A549 (cell line): ENCODE measurements at regions not wholly inside any gene's neighbourhood (a gene's known extent, or its start where the extent isn't known, plus 50 kb on each side); places are given as distances from the start of the nearest gene placed in this dataset.

Experiments used
- ATAC-seq, 2 experiments: fragments of 200-7000 bp in 1 of 2; fragments of >200 bp in 1 of 2; cut with Nextera tagmentation in 1 of 2; cut with Tn5 transposase in 1 of 2; 3 replicates each; pipeline versions ENCODE4 v1.8.0 to v1.9.1; 2018 to 2020; ENCODE audit warnings: mild to moderate bottlenecking in 1 of 2, moderate library complexity in 1 of 2
- CTCF ChIA-PET: fragments of 300-600 bp; sonication (Branson Sonifier 250); formaldehyde crosslinking; extraction: SDS; loops from one replicate; lab custom pipeline; 2021; ENCODE audit warnings: antibody characterized with exemption, inconsistent platforms; lab: Yijun Ruan, JAX
- POLR2A ChIA-PET: fragments of 350-600 bp; formaldehyde crosslinking; extraction: SDS; loops from one replicate; lab custom pipeline; 2021; ENCODE audit warnings: antibody characterized with exemption, inconsistent platforms; lab: Yijun Ruan, JAX
- DNase-seq, 2 experiments: peaks; one replicate each; pipeline versions ENCODE4 v3.0.0 to v3.0.0-alpha.2; 2011 to 2016; ENCODE audit warnings: low read depth in 1 of 2, low spot score in 1 of 2
- FAIRE-seq: peaks from 2 replicates; lab custom pipeline; 2011; peaks lifted over from hg19 to GRCh38; lab: Jason Lieb, UNC
- H3K27ac ChIP-seq, 2 experiments: fragments of >200 bp; sonication (Bioruptor Twin); formaldehyde crosslinking; 3 replicates each; pipeline ENCODE4 v1.5.1; 2016 to 2017
- H3K4me1 ChIP-seq: fragments of >200 bp; sonication (Bioruptor Twin); formaldehyde crosslinking; 3 replicates; pipeline ENCODE4 v1.6.1; 2016
- H3K4me2 ChIP-seq: fragments of >200 bp; sonication (Bioruptor Twin); formaldehyde crosslinking; 3 replicates; pipeline ENCODE4 v1.6.1; 2016
- H3K4me3 ChIP-seq: fragments of >200 bp; sonication (Bioruptor Twin); formaldehyde crosslinking; 3 replicates; pipeline ENCODE4 v1.5.1; 2016
- H3K9me3 ChIP-seq: fragments of >200 bp; sonication (Bioruptor Twin); formaldehyde crosslinking; 3 replicates; pipeline ENCODE4 v1.6.1; 2016
- BCL3 ChIP-seq: fragments of >200 bp; sonication (Bioruptor Twin); formaldehyde crosslinking; IDR thresholded peaks from 3 replicates; pipeline ENCODE4 v1.6.1; 2016
- BHLHE40 ChIP-seq: IDR thresholded peaks from 2 replicates; pipeline ENCODE4 v1.6.1; 2012; ENCODE audit warnings: low read depth, low read length, inconsistent platforms
- CHD2 ChIP-seq: fragments of 150-350 bp; IDR thresholded peaks from 2 replicates; pipeline ENCODE4 v1.6.1; 2014; ENCODE audit warnings: low read length; ENCODE audit not compliant: partially characterized antibody
- EHMT2 ChIP-seq: fragments of 200-600 bp; sonication (generic); IDR thresholded peaks from 2 replicates; pipeline ENCODE4 v1.6.1; 2016; ENCODE audit warnings: antibody characterized with exemption, low read depth, mild to moderate bottlenecking, moderate library complexity
- EP300 ChIP-seq, 2 experiments: fragments of >200 bp; sonication (Bioruptor Twin); formaldehyde crosslinking; IDR thresholded peaks; 2 replicates in 1 of 2; 3 replicates in 1 of 2; pipeline ENCODE4 v1.6.1; 2016 to 2017
- ESRRA ChIP-seq: fragments of 150-350 bp; IDR thresholded peaks from 2 replicates; pipeline ENCODE4 v1.6.1; 2014; ENCODE audit warnings: mild to moderate bottlenecking, low read length, borderline replicate concordance
- HDAC2 ChIP-seq: fragments of 200-600 bp; sonication (generic); IDR thresholded peaks from 2 replicates; pipeline ENCODE4 v1.6.1; 2016
- HES2 ChIP-seq: fragments of >200 bp; sonication (Bioruptor Twin); formaldehyde crosslinking; IDR thresholded peaks from 2 replicates; pipeline ENCODE4 v1.6.1; 2016
- HEYL ChIP-seq: fragments of 250-450 bp; sonication (Bioruptor Pico); IDR thresholded peaks from 2 replicates; pipeline ENCODE4 v1.8.0; 2021; ENCODE audit warnings: mild to moderate bottlenecking, moderate library complexity
- HOXB13 ChIP-seq: fragments of 250-450 bp; sonication (Bioruptor Pico); IDR thresholded peaks from 2 replicates; pipeline ENCODE4 v1.5.0; 2020; ENCODE audit warnings: low read depth, mild to moderate bottlenecking, moderate library complexity
- KDM5A ChIP-seq: fragments of 200-600 bp; sonication (generic); IDR thresholded peaks from 2 replicates; pipeline ENCODE4 v1.6.1; 2016; ENCODE audit warnings: antibody characterized with exemption, mild to moderate bottlenecking
- MAZ ChIP-seq: fragments of 150-350 bp; IDR thresholded peaks from 2 replicates; pipeline ENCODE4 v1.6.1; 2014; ENCODE audit warnings: antibody characterized with exemption, low read depth, low read length, borderline replicate concordance
- MYC ChIP-seq: IDR thresholded peaks from 2 replicates; pipeline ENCODE4 v1.6.1; 2012; ENCODE audit warnings: mild to moderate bottlenecking, inconsistent platforms, low read length, improper control_type of control experiment, borderline replicate concordance
- NPAS2 ChIP-seq: fragments of 250-450 bp; sonication (Bioruptor Pico); IDR thresholded peaks from 2 replicates; pipeline ENCODE4 v1.8.0; 2022; ENCODE audit warnings: mild to moderate bottlenecking, moderate library complexity, borderline replicate concordance
- PHF8 ChIP-seq: fragments of 200-600 bp; sonication (generic); IDR thresholded peaks from 2 replicates; pipeline ENCODE4 v1.6.1; 2016; ENCODE audit warnings: low read depth, mild to moderate bottlenecking, antibody characterized with exemption, moderate library complexity, borderline replicate concordance
- RARB ChIP-seq: fragments of 250-450 bp; sonication (Bioruptor Pico); IDR thresholded peaks from 2 replicates; pipeline ENCODE4 v1.8.0; 2021; ENCODE audit warnings: mild to moderate bottlenecking, moderate library complexity
- RCOR1 ChIP-seq: fragments of 150-350 bp; IDR thresholded peaks from 2 replicates; pipeline ENCODE4 v1.6.1; 2014; ENCODE audit warnings: antibody characterized with exemption, low read length, low read depth
- RFX5 ChIP-seq: fragments of 450-650 bp; IDR thresholded peaks from 2 replicates; pipeline ENCODE4 v1.7.1; 2014; ENCODE audit warnings: antibody characterized with exemption, mild to moderate bottlenecking, moderate library complexity
- RNF2 ChIP-seq: fragments of 200-600 bp; sonication (generic); IDR thresholded peaks from 2 replicates; pipeline ENCODE4 v1.6.1; 2016; ENCODE audit warnings: low read depth, mild to moderate bottlenecking, antibody characterized with exemption, moderate library complexity, borderline replicate concordance
- SREBF2 ChIP-seq: fragments of 450-650 bp; IDR thresholded peaks from 2 replicates; pipeline ENCODE4 v1.6.1; 2014; ENCODE audit warnings: mild to moderate bottlenecking, moderate library complexity
- TFCP2L1 ChIP-seq: fragments of 250-450 bp; sonication (Bioruptor Pico); IDR thresholded peaks from 2 replicates; pipeline ENCODE4 v1.5.0; 2021; ENCODE audit warnings: mild to moderate bottlenecking
- TP53 ChIP-seq: fragments of 250-450 bp; sonication (Bioruptor Pico); IDR thresholded peaks from 2 replicates; pipeline ENCODE4 v1.5.0; 2021; ENCODE audit warnings: mild to moderate bottlenecking, moderate library complexity
- USF2 ChIP-seq: fragments of 450-650 bp; IDR thresholded peaks from 2 replicates; pipeline ENCODE4 v1.6.1; 2014; ENCODE audit warnings: antibody characterized with exemption
- WGBS: methylation state at CpG from one replicate; pipeline ENCODE4 v1.1.6; 2017; ENCODE audit errors: missing lambda C conversion rate; 5-methylcytosine and 5-hydroxymethylcytosine counted together
- TF ChIP-seq, protein P1 (sequence below): fragments of 250-450 bp; sonication (Bioruptor Pico); IDR thresholded peaks from 2 replicates; pipeline ENCODE4 v1.5.0; 2020; ENCODE audit warnings: low read depth, mild to moderate bottlenecking, moderate library complexity
- TF ChIP-seq, protein P2 (sequence below): IDR thresholded peaks from 2 replicates; pipeline ENCODE4 v1.6.1; 2012

- no peak for DNase-seq
- TF ChIP-seq, protein P1, sequence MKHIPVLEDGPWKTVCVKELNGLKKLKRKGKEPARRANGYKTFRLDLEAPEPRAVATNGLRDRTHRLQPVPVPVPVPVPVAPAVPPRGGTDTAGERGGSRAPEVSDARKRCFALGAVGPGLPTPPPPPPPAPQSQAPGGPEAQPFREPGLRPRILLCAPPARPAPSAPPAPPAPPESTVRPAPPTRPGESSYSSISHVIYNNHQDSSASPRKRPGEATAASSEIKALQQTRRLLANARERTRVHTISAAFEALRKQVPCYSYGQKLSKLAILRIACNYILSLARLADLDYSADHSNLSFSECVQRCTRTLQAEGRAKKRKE (CRISPR knock-in tag): no peak
- TF ChIP-seq TFCP2L1 (CRISPR knock-in tag) (no peak), ESRRA (no peak), SREBF2 (no peak), HOXB13 (CRISPR knock-in tag) (no peak), RFX5 (no peak), BHLHE40 (no peak), HES2 (no peak), EHMT2 (no peak), RCOR1 (no peak), RARB (no peak), RNF2 (no peak), MAZ (no peak), BCL3 (no peak), PHF8 (no peak), HEYL (no peak)
- TF ChIP-seq, protein P2, sequence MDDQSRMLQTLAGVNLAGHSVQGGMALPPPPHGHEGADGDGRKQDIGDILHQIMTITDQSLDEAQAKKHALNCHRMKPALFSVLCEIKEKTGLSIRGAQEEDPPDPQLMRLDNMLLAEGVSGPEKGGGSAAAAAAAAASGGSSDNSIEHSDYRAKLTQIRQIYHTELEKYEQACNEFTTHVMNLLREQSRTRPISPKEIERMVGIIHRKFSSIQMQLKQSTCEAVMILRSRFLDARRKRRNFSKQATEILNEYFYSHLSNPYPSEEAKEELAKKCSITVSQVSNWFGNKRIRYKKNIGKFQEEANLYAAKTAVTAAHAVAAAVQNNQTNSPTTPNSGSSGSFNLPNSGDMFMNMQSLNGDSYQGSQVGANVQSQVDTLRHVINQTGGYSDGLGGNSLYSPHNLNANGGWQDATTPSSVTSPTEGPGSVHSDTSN: no peak
- no peak for FAIRE-seq
- no peak for ATAC-seq
- H3K4me1 ChIP-seq: peaks cover 6% of the 10 kb centered on the region; the same call in 1 of the 3 replicates
- POLR2A ChIA-PET: no interaction called here
- H3K4me2 ChIP-seq: no peak overlapping the region
- 0 out of 3 replicates have a peak, but pooled peaks cover 9% of the 10 kb centered on the region for H3K9me3 ChIP-seq
- H3K27ac ChIP-seq: no peak overlapping the region
- no peak overlapping the region for H3K4me3 ChIP-seq
- 10% methylated on average over 2 of the region's 2 CpGs for WGBS
- CTCF ChIA-PET: no interaction called here
These were observed 407.8 kb downstream of the DUSP10 start for GRCh38 chr1:221334062-221334461.

DNA sequence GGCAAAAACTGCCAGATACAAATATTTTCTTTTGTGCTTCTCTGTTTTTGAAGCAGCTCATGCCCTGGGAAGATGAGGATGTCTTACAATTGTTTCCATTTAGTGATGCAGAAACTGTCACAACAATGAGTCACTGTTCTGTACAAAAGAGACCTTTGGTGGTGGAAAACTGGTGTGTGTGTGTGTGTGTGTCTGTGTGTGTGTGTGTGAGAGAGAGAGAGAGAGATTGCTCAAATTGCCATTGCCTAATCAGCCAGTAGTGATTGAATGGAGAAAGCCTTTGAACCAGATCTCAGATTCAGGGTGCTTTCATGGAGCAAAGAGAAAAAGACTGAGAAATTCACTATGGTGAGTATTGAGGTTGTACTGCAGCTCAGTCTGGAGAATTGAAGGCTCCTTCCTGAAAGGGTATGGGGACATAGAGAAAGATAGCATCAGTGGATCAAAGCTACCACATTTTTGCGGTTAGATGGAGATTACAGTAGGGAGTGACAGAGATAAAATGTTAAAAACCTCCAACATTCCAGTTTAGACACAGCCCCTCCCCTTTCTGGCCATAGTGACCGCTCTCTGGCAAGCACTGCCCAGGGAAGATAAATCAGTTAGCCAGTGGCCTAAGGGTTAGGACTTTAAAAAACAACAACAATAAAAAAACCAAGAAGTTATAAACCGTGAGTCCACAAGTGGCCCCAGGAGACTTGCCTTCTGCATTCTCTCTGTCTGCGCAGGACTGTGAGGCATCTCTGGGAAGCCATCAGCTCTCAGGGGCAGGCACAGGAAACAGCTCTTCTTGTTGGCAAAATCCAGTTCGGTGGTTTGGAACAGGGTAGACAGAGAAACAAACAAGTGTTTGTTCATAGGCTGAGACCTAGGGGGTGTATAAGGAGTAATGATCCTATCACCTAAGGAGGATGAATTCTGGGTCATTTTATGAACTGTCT, 406.5 kb downstream of the DUSP10 start:
- H3K4me2 ChIP-seq: peak overlapping the region; percentile 14; the same call in 1 of the 3 replicates
- 0 out of 3 replicates have a peak, but pooled peaks cover 9% of the 10 kb centered on the region for H3K9me3 ChIP-seq
- WGBS: 61% methylated on average over 5 of the region's 5 CpGs
- FAIRE-seq: no peak
- POLR2A ChIA-PET: no interaction called here
- peak in 1 of 2 experiments; percentile 39; a peak in 2 of 6 replicates for ATAC-seq
- CTCF ChIA-PET: no interaction called here
- TF ChIP-seq MYC (no peak), HOXB13 (CRISPR knock-in tag) (no peak), RFX5 (no peak), CHD2 (no peak), KDM5A (no peak), NPAS2 (no peak), USF2 (no peak), RCOR1 (no peak), HDAC2 (no peak), SREBF2 (no peak), TP53 (CRISPR knock-in tag) (no peak), MAZ (no peak), EP300 (IDR thresholded peaks at IDR 0.05) (no peak)
- peak overlapping the region; percentile 20 to 38; a peak in 4 of 6 replicates for H3K27ac ChIP-seq
- H3K4me1 ChIP-seq: peaks cover 6% of the 10 kb centered on the region; the same call in 1 of the 3 replicates
- no peak overlapping the region for H3K4me3 ChIP-seq
- DNase-seq: peak in 1 of 2 experiments; percentile 9
